Endothelial cell of umbilical vein (primary cell): ENCODE measurements at regions not wholly inside any gene's neighbourhood (a gene's known extent, or its start where the extent isn't known, plus 50 kb on each side); places are given as distances from the start of the nearest gene placed in this dataset.

Experiments used
- EZH2 ChIP-seq: IDR thresholded peaks from 2 replicates; pipeline ENCODE4 v1.6.1; 2012; ENCODE audit warnings: borderline replicate concordance, low read depth, mild to moderate bottlenecking, moderate library complexity, low read length, inconsistent platforms; ENCODE audit not compliant: severe bottlenecking
- GATA2 ChIP-seq: IDR thresholded peaks from 2 replicates; pipeline ENCODE4 v1.7.0; 2011; ENCODE audit warnings: low read depth, mild to moderate bottlenecking, moderate library complexity, mixed read lengths, low read length; ENCODE audit not compliant: insufficient read length, insufficient read depth
- TF ChIP-seq, protein P1 (sequence below), 2 donors: IDR thresholded peaks; 1 replicate in 1 of 2; 2 replicates in 1 of 2; pipeline ENCODE4 v1.5.1; 2011; ENCODE audit warnings: low read length in 2 of 2, mild to moderate bottlenecking in 2 of 2, moderate library complexity in 2 of 2, control low read depth in 1 of 2, inconsistent platforms in 1 of 2, low read depth in 1 of 2; ENCODE audit not compliant: insufficient read depth in 1 of 2; ENCODE audit errors: extremely low read depth in 1 of 2

DNA sequence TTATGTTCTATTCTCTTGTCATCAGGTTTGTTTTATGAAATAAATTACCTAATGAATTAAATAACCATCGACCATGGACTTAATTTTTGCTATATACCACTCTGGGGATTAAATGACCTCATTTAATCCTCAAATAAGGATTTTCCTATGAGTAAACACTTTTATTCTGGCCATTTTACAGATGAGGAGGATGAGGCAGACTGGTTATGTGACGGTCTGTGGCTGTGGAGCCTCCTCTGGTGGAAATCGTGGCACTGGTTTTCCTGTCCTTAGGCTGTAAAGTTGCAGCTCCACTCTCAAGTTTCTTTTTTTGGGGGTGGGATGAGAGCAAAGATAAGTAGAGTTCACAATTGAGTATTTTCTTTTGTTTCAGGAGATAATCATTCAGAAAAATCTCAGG lies 105.2 kb downstream of the XCL2 start:
- TF ChIP-seq, protein P1, sequence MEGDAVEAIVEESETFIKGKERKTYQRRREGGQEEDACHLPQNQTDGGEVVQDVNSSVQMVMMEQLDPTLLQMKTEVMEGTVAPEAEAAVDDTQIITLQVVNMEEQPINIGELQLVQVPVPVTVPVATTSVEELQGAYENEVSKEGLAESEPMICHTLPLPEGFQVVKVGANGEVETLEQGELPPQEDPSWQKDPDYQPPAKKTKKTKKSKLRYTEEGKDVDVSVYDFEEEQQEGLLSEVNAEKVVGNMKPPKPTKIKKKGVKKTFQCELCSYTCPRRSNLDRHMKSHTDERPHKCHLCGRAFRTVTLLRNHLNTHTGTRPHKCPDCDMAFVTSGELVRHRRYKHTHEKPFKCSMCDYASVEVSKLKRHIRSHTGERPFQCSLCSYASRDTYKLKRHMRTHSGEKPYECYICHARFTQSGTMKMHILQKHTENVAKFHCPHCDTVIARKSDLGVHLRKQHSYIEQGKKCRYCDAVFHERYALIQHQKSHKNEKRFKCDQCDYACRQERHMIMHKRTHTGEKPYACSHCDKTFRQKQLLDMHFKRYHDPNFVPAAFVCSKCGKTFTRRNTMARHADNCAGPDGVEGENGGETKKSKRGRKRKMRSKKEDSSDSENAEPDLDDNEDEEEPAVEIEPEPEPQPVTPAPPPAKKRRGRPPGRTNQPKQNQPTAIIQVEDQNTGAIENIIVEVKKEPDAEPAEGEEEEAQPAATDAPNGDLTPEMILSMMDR (IDR thresholded peaks at IDR 0.05; ENCODE audit: extremely low read depth in 1 of 2, insufficient read depth in 1 of 2, low read depth in 1 of 2, low read length in 2 of 2) = no peak
- TF ChIP-seq EZH2 (no peak), GATA2 (no peak)
